ENCODE measurements at regions not wholly inside any gene's neighbourhood (a gene's known extent, or its start where the extent isn't known, plus 50 kb on each side); places are given as distances from the start of the nearest gene placed in this dataset.

- TF ChIP-seq SMAD5 (IDR thresholded peaks at IDR 0.05; ENCODE audit: low read depth) (no peak), NBN (IDR thresholded peaks at IDR 0.05) (no peak), CTCF (IDR thresholded peaks at IDR 0.05 in 2 of 3, conservative IDR thresholded peaks at IDR 0.05 in 1 of 3; ENCODE audit: control insufficient read depth in 2 of 3, extremely low read depth in 1 of 3, insufficient read depth in 1 of 3, low read depth in 3 of 3, low read length in 3 of 3) (no peak), CHD1 (IDR thresholded peaks at IDR 0.05; ENCODE audit: low read depth, low read length) (no peak)
These were observed 79.3 kb upstream of the SCN7A start for GRCh38 chr2:166573391-166573790.
